Embryonic facial prominence (tissue), 1 donor: ENCODE measurements at regions not wholly inside any gene's neighbourhood (a gene's known extent, or its start where the extent isn't known, plus 50 kb on each side); places are given as distances from the start of the nearest gene placed in this dataset.

ENCODE experiments used
- DNase-seq: peaks from one replicate; pipeline ENCODE4 v3.0.0-alpha.2; 2016; ENCODE audit errors: extremely low spot score

DNA sequence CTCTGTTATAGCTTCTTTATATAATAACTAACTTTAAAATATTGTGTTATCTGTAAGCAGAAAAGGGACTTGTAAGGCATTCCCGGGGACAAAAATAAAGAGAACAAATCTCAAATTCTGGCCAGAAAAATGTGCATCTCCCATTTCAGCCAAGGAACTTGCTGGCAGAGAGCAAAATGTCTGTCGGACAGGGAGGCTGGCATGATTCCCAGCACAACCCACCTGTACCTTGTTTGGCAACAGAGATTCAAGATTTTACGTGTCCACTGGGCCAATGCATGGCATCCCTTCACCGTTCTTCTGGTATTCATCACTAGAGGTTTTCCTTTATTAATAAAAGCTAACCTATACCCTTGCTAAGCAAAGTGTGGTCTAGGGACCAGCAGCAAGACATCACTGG, 566.6 kb downstream of the PSAT1 start:
- DNase-seq, result no peak

DNA sequence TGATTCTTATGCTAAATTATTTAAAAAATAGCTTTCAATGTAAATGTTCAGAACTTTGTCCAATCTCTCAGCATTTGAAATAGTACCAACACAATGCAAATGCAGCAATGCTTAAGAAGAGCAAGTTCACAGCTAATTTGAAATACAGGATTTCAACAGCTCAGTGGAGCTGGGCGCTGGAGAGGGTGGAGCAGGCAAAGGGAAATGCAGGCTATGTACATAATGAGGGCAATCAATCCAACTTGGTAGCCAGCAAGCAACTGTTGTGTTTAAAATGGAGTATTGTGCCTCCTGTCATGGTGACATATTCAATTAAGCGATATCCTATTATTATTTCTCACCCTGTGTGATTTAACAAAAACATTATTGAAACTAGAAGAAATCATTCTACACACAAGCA, 568.8 kb downstream of the PSAT1 start:
- no peak for DNase-seq

DNA sequence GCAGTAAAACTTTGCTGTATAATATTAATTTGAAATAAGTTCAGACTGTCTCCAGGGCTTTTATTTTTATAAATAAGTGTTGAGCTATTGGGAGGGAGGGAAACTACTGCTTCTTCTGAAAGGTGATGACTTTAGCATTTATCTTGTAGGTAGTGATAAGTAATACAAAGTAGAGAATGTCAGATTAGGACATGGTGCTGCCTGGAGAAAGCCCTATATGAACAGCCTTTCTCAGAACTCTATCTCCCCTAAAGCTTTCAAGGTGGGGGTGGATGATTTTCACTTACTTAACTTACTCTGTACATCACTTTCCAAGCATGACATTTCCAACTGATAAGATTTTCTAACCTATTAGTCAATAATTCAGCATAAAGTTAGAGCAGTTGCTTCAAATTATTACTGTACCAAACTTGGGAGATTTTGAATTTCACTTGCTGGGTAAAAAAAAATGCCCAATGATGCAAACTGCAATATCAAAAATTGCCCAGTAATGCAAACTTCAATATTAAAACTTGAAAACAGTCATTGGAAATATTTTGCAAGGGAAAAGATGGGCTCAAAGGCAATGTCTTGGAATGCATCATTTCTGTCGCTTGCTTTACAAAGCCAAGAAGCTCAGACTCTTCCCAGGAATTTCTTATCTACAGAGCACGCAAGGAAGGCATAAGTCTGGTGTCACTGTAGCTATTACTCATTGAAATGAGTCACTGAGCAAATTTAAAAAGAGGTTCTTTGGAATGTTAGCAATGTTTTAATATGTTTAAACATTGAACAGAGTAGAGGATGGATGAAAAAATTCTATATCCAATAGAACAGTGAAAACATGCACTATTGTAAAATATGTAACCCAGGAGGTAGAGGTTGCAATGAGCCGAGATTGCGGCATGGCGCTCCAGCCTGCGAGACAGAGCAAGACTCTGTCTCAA, 569.5 kb downstream of the PSAT1 start:
- DNase-seq, result no peak

DNA sequence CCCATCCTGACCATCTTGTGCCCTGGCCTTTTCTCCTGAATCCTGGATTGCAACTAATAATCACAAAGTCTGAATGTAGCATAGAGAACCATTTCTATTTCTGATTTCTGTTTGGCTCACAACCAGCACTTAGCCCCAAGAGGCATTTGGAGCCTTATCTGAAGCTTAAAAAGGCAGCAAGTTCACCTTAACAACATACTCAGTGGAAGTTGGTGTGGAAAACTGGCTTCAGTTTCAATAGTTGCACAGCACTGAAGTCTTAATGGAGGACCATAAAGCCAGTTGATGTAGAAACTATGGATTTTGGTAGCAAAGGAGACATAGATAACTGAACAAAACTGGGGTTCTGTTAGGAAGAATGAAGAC, 574.1 kb downstream of the PSAT1 start:
- no peak for DNase-seq

DNA sequence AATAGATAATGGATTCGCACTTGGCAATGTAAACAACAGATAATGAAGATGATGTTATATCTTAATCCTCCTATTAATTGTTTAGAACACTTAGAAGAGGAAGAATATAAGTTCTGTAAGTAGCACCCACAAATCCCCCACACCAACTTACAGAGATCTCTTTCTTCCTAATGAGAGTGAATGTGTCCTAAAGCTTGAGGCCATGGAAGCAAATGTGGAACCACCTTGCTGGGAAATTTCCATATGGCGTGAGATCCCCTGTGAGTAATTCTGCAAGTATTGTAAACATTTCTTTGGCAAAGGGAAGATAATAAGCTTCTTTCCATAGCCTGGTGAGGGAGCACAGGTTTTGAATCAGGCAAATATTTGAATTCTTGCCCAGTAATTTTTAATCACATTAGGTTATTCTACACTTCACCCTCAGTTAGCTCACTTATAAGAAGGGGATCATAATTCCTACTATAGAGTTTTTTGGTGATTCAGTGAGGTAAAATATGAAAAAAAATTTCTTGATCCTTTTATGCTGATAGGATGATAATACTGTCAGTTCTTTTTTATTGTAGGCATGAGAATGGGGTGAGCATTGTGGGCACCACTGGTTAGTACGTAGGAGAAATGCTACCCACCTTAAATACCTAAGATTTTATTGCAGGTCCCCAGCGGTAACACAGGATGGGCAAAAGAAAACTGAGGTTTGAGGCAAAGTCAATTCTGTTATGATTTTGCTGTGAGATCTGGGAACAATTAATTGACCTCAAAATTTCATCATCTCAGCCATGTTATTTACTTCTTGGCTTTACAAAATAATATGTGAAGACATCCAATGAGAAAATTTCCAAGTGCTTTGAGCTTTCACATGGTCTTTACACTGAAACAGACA, 574.8 kb downstream of the PSAT1 start:
- no peak for DNase-seq

DNA sequence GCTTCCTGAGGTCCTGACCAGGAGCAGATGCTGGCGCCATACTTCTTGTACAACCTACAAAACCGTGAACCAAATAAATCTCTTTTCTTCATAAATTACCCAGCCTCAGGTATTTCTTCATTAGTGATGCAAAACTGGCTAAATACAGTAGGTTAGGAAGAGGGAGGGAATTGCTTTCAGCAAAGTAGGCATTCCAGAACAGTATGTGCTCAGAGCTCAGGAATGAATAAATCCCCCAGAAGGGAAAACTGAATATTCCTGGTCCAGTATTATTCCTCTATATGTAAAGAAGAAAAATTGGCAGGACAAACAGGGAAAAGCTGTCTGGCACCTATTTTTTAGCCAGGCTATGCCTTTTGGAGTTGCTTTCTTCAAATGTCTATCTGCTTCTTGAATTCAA, 577.1 kb downstream of the PSAT1 start:
- DNase-seq, result no peak

DNA sequence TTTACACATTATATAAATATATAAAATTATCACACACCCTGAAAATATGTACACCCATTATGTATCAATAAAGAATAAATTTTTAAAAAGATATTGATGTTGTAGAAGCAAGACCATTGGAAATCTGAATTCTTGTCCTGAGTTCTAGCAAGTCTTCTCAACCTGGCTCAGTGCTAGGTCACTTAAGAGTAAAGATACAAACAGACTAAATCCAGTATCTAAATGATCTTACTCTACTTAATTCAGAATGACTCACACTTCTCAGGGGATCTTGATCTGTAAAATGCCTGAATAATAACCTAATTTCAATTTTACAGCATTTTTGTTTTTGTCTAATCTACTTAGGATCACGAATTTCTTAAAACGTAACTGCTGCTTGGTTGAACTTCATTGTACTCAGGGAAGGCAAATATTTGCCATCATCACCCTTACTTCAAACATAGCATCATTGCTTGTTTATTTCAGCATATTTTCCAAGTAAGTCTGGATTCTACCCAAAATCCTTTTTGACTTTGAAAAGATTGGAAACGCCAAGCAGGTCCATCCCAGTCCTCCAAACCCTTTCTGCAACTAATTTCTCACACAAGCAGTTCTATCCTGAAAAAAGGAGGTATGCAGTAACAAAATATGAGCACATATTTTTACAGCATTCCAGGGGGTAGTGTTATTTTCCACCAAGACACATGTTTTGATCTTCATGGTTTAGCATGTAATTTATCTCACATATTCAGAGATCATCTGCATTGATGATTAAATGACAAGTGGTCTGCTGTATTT, 582.6 kb downstream of the PSAT1 start:
- DNase-seq, result no peak

DNA sequence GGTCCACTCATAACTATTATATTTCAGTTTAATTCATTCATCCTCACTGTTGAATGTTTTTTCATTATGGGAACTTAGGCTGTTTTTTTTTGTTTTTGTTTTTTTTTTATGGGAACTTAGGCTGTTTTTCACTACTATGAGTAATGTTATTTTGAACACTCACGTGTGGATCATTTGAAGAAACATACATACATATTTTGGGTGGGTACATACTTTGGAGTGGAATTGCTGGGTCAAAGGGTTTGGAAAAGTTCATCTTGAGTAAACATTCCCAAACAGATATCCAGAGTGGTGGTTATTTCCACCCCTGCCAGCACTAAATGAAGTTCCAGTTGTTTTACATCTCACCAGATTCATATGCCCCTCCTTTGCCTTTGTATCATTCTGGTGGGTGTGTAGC, 584.4 kb downstream of the PSAT1 start:
- no peak for DNase-seq

DNA sequence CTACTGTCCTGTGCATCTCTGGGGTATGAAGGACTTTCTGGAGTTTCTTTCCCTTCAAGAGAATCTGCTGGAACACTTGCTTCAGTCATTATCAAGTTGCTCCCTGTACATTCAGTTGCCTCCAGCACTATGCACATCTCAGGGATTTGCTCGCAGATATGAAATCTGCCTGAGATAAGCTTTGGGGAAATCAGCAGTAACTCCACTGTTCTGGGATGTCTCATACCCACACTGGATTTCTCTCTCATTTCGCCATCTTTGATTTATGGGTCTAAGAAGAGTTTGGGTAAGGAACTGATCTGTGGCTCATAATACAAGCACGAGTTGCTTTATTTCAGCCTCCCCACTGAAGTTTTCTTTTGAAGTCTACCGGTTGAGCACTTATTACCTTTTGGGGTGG, 585.6 kb downstream of the PSAT1 start:
- no peak for DNase-seq

DNA sequence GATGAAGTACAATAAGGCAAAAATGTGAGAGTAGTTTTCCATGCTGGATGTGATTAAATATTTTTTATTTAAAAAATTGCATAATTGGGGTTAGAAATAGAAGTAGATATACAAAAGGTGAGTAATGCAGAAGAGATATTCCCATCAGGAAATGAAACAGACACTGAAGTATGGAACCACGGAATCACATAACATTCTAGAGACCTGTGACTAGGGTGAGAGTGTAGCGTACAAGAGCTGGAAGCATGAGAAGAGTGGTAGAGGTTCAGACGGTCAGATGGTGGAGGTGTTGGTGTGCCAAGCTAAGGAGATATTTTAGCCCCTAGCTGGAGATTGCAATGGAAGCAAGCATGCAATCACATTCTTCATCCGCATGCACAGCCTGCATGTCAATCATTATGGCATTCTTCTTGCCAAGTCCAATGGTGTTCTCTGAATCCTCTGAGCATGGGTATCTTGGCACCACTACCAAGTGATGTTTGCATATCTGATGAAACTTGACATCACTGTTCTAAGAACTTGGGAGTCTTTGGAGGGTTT, 587.8 kb downstream of the PSAT1 start:
- no peak for DNase-seq

DNA sequence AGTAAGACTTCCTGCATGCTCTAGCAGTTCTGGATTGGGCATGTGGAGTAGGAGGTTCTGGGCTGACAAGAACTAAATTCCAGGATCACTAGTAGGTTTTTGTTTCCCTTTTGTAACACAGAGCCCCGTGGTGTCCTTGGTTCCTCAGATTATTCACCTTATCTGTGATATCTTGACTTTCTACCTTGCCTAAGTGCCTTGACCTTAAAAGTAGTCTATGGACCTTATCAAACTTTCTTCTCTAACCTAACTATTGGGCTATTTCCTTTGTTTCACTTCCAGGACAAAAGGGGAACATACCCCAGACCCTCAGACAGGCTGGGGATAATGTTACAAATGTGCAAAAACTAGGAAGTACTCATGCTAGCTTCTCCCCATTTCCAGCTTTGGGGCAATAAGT, 595.3 kb downstream of the PSAT1 start:
- DNase-seq, result no peak

DNA sequence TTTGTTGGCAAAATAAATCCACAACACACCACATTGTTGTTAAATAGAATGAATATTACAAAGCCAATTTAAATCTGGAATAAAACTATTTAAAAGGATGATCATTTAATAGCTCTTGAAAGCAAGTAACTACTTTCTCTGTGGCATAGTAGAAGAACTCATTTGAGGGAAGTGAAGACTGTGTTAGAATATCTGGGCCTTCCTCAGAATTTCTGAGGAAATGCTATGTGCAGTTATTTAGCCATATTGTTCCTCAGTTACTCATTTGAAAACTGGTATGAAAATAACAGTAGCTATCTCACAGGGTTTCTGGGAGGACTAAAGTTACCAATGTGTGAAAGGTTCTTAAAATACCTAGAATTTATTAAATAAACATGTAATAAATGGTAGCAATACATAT, 595.8 kb downstream of the PSAT1 start:
- DNase-seq, result no peak

DNA sequence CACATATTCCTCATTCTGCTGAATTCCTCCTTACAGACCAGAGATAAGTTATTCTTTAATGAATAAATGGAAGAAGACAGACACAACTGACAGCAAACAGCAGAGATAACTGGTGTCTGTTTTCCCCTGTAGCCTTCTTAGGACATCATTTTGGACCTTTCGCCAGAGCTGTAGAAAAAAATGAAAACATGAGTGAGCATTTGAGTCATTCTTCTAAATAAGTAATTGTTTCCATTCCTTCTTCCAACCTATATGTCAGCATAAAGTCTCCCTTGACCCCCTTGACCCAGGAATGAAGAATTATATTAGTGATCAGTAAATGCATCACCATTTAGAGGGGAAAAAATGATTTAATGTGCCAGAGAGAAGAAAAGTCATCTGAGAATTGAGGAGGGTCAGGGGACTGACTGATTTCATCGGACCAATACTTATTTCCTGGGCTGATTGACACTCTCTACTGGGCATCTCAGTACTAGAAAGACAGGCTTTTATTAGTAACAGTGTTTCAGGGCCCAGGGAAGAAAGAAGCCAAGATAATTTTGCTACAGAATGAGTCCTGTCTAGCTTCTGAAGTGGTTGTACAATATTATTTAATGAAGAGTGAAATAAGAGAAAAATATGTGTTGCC, 597.0 kb downstream of the PSAT1 start:
- no peak for DNase-seq

DNA sequence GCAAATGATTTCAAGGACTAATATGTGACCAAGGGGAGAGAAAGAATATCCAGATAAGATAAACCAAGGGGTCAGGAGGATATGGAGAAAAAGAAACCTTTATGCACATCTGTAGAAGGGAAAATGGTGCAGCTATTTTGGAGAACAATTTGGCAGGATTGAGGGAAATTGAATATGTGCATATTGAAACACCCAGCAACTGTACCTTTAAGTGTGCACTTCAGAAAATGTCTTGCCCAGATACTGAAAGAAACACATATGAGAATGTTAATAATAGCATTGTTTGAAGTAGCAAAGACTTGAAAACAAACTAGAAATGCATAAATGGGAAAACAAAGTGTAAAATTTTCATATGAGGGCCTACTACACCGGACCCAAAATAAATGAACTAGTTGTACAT, 599.6 kb downstream of the PSAT1 start:
- DNase-seq, result no peak

DNA sequence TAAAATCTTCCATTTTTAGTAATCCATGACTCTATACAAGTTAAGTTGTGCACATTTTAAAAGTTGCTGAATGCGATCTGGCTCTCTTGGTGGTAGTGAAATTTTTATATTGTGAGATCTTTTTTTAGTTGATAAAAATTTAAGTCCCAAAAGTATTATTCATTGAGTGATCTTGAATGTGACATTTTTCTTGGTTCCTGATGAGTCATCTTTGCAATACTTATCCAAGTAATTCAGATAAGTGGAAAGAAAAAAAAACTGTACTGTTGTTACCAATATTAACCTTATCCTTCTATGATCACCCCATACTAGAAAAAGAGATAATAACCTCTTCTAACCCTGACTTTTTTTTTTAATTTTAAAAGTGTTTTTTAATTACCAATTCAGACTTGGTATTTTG, 601.3 kb downstream of the PSAT1 start:
- DNase-seq, result no peak

DNA sequence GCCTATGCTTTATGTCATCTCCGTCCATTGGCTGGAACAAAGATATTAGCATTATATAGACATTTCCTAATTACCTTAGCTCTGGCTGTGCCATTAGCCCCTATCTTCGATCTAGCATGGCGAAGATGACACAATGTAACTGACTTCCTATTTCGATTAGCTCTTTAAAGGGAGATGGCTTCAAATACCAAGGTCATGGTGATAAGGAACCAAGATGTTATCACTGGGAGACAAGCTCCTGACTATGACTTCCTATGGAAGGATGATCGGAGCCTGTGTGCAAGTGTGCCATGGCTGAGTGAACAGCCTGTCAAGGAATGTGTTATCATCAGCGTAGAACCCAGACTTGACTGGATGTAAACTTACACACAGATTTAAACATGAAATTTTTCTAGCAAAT, 602.1 kb downstream of the PSAT1 start:
- no peak for DNase-seq

DNA sequence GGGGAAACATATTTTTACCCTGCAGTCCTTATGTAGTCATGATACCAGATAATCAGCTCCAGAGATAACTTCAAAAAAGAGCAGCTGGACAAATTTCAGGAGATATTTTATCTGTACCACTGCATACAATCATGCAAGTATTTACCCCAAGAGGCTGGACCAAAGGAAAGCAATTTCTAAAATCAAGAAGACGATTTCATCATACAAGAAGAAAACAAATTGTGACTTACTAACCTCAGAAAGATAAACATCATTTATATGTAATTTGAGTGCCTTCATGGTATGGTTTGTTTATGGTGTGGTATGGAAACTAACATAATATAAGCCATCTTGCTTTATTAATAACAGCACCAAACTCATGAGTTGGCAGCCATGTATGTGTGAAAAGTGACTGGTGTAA, 603.6 kb downstream of the PSAT1 start:
- DNase-seq, result no peak

DNA sequence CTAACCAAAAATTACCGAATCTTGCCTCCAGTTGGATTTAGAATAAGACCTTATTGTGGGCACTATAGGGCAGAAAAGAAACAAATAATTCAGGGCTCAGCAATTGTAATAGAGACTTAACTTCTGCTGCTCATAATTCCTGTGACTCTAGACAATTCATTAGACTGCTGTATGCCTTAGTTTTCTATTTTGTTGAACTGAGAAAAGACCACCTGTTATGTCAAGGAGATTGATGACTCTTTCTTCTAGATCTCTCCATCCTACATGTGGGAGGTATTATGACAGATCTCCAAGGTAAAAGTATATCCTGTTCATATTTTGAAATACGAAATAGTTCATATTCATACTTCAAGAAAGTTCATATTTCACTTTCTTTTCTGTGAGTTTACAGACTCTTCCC, 605.1 kb downstream of the PSAT1 start:
- no peak for DNase-seq

DNA sequence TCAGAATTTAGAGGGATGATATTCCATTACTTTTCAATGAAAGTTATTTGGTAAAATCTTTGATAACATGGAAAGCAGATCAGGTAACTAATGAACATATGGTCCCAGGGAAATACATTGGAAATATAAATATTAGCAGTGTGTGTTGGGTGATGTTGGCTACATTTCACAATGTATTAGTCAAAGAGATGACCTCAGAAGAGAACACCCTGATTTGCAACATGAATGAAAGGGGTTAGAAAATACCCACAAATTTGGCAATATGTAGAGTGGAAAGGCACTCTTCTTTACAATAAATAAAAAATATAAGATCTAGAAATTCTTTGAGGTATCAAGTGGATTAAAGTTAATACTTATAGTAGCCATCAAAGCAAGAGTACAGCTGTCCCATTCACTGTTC, 606.7 kb downstream of the PSAT1 start:
- no peak for DNase-seq

DNA sequence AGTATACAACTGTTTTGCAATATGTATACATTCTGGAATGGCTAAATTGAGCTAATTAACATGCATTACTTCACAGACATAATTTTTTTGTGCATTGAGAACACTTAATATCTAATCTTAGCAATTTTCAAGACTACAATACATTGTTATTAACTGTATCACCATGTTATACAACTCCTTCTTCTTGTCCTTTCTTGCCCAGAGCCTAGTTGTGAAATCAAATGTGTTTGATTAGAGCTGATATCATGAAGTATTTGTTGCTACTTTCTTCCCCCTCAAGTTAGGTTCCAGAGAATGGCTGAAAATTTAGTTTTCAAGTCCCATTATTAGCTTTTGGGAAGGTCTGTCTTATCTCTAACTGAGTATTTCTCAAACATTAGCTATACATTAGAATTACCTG, 607.8 kb downstream of the PSAT1 start:
- no peak for DNase-seq

DNA sequence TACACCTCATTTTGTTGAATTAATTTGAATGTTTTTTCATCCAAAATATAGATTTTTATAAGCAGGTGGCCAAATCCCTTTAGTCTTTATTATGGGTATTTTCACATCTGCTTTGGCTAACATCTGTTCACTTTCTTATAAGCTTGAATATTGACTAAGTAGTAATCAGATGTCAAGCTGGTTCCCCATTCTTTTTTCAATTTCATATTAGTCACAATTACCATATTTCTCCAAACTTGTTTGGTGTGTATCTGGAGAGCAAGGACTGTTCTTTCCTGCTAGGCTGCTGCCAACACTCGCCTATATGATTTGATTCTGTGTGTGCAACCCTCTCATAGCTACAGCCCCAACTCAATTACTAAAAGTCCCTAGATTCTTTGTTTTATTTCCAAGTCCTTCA, 608.5 kb downstream of the PSAT1 start:
- no peak for DNase-seq
